ENCODE measurements at regions not wholly inside any gene's neighbourhood (a gene's known extent, or its start where the extent isn't known, plus 50 kb on each side); places are given as distances from the start of the nearest gene placed in this dataset.
A peak's percentile ranks its signal among the peaks of the same experiment; 100 is the strongest.

DNA sequence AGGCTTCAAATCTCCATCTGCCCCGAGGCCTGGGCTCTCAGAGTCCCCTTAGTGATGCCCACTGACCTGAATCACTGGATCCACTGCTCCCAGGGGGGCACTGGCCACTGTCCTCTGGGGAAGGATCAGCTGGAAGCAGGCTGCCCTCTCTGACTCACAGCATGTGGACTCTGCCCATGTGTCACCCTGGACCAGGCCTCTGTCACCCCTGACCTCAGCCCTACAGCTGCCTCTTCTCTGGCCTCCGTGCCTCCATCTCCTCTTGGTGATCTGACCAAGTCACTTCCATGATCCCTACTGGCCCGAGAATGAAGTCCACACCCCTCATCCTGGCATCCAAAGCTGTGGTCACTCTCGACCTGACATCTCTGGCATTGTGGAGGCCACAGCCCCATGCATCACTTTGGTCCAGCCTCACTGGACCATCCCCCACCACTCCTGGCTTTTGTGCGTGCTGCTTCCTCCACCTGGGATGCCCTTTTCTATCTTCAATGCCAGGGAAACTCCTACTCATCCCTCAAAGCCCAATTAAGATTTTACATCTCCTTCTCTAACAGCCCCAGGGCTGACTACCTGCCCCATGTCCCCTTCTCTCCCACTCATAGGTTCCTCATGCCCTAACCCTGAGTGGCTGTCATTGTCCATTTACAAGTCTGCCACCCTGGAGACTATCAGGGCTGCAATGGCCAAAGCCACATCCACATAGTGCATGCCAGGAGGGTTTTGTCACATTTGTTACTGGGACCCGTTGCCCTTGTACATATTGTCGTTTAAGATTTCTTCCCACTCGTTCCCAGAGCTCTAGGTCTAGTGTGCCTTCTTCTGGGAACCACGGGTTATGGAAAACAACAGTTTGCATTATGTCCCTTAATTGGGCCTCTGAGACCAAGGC, 685.0 kb downstream of the MATN1 start:
- DNase-seq, result peak; percentile 37

- DNase-seq, result no peak
These were observed 685.9 kb downstream of the MATN1 start for GRCh38 chr1:30037251-30038118.

GRCh38 chr1:30036666-30037065, 686.7 kb downstream of the MATN1 start:
- DNase-seq, result no peak

- no peak for DNase-seq
These were observed 687.2 kb downstream of the MATN1 start for GRCh38 chr1:30036229-30036547.

DNA sequence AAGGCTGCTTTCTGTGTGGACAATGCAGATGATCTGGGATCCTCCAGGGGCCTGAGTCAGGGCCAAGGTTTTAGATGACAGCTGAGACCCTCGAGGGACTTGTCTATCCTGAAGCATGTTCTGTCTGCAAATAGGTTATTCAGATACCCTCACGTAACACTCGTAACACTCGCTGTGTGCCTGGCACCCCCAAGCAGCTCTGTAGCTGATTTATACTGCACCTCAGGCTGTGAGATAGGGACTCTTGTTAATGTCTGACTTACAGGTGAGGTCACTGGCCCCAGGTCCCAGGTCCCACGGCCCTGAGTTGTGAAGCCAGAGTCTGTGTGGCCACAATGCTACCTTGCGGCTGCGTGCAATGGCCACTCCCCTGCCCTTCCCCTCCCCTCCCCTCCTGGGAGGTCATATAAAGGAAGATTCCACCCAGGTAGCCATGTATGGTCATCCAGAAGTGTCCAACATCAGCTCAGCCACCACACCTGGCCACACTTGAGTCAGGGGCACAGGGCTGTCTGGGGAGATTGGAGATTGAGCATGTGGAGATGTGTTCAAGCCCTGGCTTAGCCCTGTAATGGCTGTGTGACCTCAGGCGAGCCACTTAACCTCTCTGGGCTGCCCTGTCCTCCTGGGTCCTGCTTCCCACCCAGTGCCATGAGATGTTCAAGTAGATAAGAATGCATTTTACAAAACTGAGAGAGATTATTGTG, 687.7 kb downstream of the MATN1 start:
- DNase-seq, result no peak

GRCh38 chr1:30034627-30035521, 688.5 kb downstream of the MATN1 start:
- DNase-seq, result peak; percentile 43

DNA sequence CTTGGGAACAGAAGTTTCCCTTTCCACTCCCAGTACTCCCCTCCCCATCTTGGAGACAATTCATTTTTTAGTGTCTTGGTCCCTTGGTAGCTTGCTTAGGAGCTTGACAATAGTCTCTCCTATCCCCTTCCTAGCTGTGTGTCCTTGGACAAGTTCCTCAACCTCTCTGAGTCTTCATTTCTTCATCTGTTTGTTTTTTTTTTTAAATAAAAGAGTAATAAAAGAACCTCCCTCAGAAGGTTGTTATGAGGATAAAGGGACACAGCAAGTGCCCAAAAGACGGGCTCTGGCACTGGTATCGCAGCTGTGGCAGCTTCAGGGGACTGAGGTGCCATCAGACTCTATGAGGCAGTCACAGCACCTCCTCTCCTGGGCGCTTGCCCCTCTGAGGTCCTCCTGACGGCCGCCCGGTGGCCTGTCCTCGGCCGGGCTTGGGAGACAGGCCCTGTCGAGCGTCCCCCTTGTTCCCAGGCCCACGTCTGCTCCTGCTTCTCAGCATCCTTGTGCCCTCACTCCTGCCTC, 689.2 kb downstream of the MATN1 start:
- DNase-seq, result peak; percentile 39

GRCh38 chr1:30033256-30034104, 689.9 kb downstream of the MATN1 start:
- DNase-seq, result no peak

DNA sequence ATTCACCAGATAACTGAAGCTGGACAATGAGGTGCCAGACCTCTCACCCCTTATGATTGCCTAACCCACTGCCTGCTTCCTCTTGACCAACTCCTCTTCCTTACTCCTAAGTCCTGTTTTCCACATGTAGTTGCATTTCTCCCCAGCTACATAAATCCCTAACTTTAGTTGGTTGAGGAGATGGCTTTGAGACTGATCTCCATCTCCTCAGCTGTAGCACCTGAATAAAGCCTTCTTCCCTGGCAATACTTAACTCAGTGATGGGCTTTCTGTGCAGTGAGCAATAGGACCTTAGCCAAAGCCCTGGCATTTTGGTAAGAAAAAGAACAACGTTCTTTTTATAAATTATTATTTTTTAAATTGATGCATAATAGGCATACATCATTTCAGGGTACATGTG, 691.1 kb downstream of the MATN1 start:
- DNase-seq, result no peak

GRCh38 chr1:30029677-30030076, 693.7 kb downstream of the MATN1 start:
- no peak for DNase-seq

DNA sequence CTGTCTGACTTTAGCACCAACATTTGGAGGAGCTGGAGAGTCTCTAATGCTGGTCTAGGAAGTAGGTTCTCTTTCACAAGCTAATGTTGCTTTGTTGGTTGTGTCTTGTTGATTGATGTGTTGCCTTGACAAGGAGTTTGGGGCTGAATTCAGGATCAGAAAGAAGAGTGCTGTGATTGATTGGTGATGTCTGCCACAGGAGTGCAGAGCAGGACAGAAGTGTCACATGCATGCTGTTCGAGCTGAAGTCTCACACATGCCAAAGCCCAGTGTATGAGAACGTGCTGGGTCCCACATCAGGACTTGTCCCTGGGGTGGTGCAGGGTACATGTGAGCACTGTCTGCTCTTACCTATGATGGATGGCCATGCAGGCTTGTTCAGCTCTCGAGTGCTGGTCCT, 694.4 kb downstream of the MATN1 start:
- peak; percentile 37 for DNase-seq

- DNase-seq, result no peak
These were observed 695.1 kb downstream of the MATN1 start for GRCh38 chr1:30028283-30028682.

DNA sequence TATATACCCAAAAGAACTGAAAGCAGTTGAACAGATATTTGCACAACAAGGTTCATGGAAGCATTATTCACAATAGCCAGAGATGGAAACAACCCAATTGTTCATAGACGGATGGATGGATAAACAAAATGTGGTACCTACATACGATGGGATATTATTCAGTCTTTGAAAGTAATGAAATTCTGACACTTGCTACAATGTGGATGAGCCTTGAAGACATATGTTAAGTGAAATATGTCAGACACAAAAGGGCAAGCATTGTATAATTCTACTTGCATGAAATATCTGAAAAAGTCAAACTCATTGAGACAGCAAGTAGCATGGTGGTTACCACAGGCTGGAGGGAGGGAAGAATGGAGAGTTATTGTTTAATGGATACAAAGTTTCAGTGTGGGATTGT, 696.1 kb downstream of the MATN1 start:
- no peak for DNase-seq

GRCh38 chr1:30024411-30025195, 698.8 kb downstream of the MATN1 start:
- peak; percentile 41 for DNase-seq

- no peak for DNase-seq
These were observed 699.9 kb downstream of the MATN1 start for GRCh38 chr1:30023339-30024022.

DNA sequence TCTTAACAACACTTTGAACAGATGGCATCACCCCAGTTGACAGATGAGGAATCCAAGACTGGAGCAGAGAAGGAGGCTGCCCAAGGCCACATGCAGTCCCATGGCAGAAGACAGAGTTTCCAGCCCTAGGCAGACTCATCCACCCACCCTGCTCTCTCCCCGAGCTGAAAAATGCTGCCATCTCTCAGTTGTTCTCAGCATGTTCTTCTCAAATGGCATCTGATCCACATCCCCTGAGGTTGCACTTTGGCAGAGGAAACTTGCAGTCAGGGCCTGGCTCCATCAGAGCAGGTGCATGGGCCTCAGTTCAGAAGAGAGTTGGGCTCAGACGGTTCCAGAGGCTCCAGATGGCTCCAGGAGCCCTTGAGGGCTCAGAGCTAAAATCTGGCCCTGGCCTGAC, 709.4 kb downstream of the MATN1 start:
- peak; percentile 43 for DNase-seq

- peak; percentile 41 for DNase-seq
These were observed 710.6 kb downstream of the MATN1 start for GRCh38 chr1:30012455-30013440.

- DNase-seq, result no peak
These were observed 711.4 kb downstream of the MATN1 start for GRCh38 chr1:30011970-30012369.

Measured in islet precursor cell (in vitro differentiated cells).